PC-9 (cell line): ENCODE measurements at regions not wholly inside any gene's neighbourhood (a gene's known extent, or its start where the extent isn't known, plus 50 kb on each side); places are given as distances from the start of the nearest gene placed in this dataset.

Experiments used
- BruUV-seq: library from RNA; stranded (reverse); fragments of 400-500 nt; replicated peaks from 2 replicates; lab custom pipeline; 2021; lab: Mats Ljungman, UMichigan
- CTCF ChIA-PET: fragments of 300-600 bp; sonication (Branson Sonifier 250); formaldehyde crosslinking; loops from one replicate; lab custom pipeline; 2022; ENCODE audit warnings: antibody characterized with exemption; lab: Charles Lee
- POLR2A ChIA-PET: fragments of 300-600 bp; sonication (Branson Sonifier 250); formaldehyde crosslinking; loops from one replicate; lab custom pipeline; 2022; ENCODE audit warnings: antibody characterized with exemption; ENCODE audit not compliant: unreplicated experiment; lab: Charles Lee
- DNase-seq, 2 experiments: peaks; one replicate each; pipeline versions ENCODE4 v3.0.0 to v3.0.0-alpha.2; 2015 to 2022; ENCODE audit warnings: mixed read lengths in 1 of 2
- H2AFZ ChIP-seq: fragments of 200-600 bp; sonication (generic); 2 replicates; pipeline ENCODE4 v1.8.1; 2017; ENCODE audit warnings: antibody characterized with exemption
- H3F3A ChIP-seq: fragments of 200-600 bp; sonication (generic); 2 replicates; pipeline ENCODE4 v1.8.1; 2017; ENCODE audit warnings: antibody characterized with exemption, mild to moderate bottlenecking, low read depth; ENCODE audit not compliant: insufficient read depth
- H3K27ac ChIP-seq: fragments of 200-600 bp; sonication (generic); 2 replicates; pipeline ENCODE4 v1.6.1; 2016; ENCODE audit warnings: mixed run types
- H3K27me3 ChIP-seq: fragments of 200-600 bp; sonication (generic); 2 replicates; pipeline ENCODE4 v1.6.1; 2016; ENCODE audit warnings: low read depth, mixed run types; ENCODE audit not compliant: insufficient read depth
- H3K36me3 ChIP-seq: fragments of 200-600 bp; sonication (generic); 2 replicates; pipeline ENCODE4 v1.6.1; 2016; ENCODE audit warnings: low read depth, mixed run types
- H3K4me1 ChIP-seq: fragments of 200-600 bp; sonication (generic); replicated peaks from 2 replicates; pipeline ENCODE4 v1.6.1; 2016; ENCODE audit warnings: mixed run types; ENCODE audit not compliant: insufficient read depth
- H3K4me2 ChIP-seq: fragments of 200-600 bp; sonication (generic); 2 replicates; pipeline ENCODE4 v1.6.1; 2017; ENCODE audit warnings: mixed run types
- H3K4me3 ChIP-seq: fragments of 200-600 bp; sonication (generic); 2 replicates; pipeline ENCODE4 v1.6.1; 2016; ENCODE audit warnings: mixed run types
- H3K79me2 ChIP-seq: fragments of 200-600 bp; sonication (generic); 2 replicates; pipeline ENCODE4 v1.6.1; 2017; ENCODE audit warnings: low read depth, mixed run types
- H3K9me2 ChIP-seq: fragments of 200-600 bp; sonication (generic); 2 replicates; pipeline ENCODE4 v1.8.1; 2017; ENCODE audit warnings: mild to moderate bottlenecking; ENCODE audit not compliant: insufficient read depth
- H3K9me3 ChIP-seq: fragments of 200-600 bp; sonication (generic); 2 replicates; pipeline ENCODE4 v1.8.1; 2016; ENCODE audit warnings: low read depth; ENCODE audit not compliant: insufficient read depth
- H4K20me1 ChIP-seq: fragments of 200-600 bp; sonication (generic); 2 replicates; pipeline ENCODE4 v1.8.1; 2017; ENCODE audit not compliant: insufficient read depth
- EZH2 ChIP-seq: fragments of 200-600 bp; sonication (generic); IDR thresholded peaks from 2 replicates; pipeline ENCODE4 v1.8.0; 2017; ENCODE audit warnings: antibody characterized with exemption, low read depth
- intact Hi-C: fragments of 100-400 bp; cut with micrococcal nuclease; formaldehyde crosslinking; loops from one replicate; pipeline ENCODE4 v1.10.0; 2022; ENCODE audit not compliant: unreplicated experiment
- TF ChIP-seq, protein P1 (sequence below): fragments of 200-600 bp; sonication (generic); conservative IDR thresholded peaks from 2 replicates; pipeline ENCODE4 v1.6.1; 2017; ENCODE audit warnings: mixed run types, antibody characterized with exemption, mild to moderate bottlenecking, moderate library complexity

DNA sequence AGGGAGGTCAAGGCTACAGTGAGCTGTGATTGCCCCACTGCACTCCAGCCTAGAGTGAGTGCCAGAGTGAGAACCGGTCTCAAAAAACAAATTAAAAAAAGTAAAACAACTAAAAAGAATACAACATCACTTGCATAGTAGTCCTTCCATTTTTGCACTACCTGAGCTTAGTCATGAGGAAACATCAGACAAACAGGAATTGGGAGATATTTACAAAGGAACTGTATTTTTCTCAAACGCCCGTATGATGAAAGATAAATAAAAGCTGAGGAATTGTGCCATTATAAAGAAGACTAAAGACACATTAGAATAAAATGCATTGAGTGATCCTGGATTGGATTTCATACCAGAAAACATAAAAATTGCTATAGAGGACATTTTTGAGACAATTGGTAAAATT is 50.0 kb upstream of the ATP8B1 start:
- Histone ChIP-seq H4K20me1 (no peaks in the 10 kb centered on the region), H2AFZ (no peak overlapping the region), H3K27me3 (no peaks in the 10 kb centered on the region), H3K9me3 (no peaks in the 10 kb centered on the region), H3K4me3 (no peak overlapping the region), H3F3A (peaks cover 5% of the 10 kb centered on the region), H3K4me1 (peaks cover 14% of the 10 kb centered on the region), H3K36me3 (no peaks in the 10 kb centered on the region), H3K9me2 (no peaks in the 10 kb centered on the region), H3K4me2 (no peak overlapping the region), H3K79me2 (no peaks in the 10 kb centered on the region), H3K27ac (no peak overlapping the region)
- POLR2A ChIA-PET, result no interaction called here
- no TSS peak for BruUV-seq
- TF ChIP-seq, protein P1, sequence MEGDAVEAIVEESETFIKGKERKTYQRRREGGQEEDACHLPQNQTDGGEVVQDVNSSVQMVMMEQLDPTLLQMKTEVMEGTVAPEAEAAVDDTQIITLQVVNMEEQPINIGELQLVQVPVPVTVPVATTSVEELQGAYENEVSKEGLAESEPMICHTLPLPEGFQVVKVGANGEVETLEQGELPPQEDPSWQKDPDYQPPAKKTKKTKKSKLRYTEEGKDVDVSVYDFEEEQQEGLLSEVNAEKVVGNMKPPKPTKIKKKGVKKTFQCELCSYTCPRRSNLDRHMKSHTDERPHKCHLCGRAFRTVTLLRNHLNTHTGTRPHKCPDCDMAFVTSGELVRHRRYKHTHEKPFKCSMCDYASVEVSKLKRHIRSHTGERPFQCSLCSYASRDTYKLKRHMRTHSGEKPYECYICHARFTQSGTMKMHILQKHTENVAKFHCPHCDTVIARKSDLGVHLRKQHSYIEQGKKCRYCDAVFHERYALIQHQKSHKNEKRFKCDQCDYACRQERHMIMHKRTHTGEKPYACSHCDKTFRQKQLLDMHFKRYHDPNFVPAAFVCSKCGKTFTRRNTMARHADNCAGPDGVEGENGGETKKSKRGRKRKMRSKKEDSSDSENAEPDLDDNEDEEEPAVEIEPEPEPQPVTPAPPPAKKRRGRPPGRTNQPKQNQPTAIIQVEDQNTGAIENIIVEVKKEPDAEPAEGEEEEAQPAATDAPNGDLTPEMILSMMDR, result no peak
- TF ChIP-seq EZH2, result no peak
- CTCF ChIA-PET, result no interaction called here
- DNase-seq, result no peak
- intact Hi-C loops, result no loop called here
